ENCODE measurements at regions not wholly inside any gene's neighbourhood (a gene's known extent, or its start where the extent isn't known, plus 50 kb on each side); places are given as distances from the start of the nearest gene placed in this dataset.

GRCh38 chr16:89042711-89043551 is 50.7 kb upstream of the ACSF3 start:
- Histone ChIP-seq H3K4me3 (no peak overlapping the region), H3K27ac (no peak overlapping the region)

DNA sequence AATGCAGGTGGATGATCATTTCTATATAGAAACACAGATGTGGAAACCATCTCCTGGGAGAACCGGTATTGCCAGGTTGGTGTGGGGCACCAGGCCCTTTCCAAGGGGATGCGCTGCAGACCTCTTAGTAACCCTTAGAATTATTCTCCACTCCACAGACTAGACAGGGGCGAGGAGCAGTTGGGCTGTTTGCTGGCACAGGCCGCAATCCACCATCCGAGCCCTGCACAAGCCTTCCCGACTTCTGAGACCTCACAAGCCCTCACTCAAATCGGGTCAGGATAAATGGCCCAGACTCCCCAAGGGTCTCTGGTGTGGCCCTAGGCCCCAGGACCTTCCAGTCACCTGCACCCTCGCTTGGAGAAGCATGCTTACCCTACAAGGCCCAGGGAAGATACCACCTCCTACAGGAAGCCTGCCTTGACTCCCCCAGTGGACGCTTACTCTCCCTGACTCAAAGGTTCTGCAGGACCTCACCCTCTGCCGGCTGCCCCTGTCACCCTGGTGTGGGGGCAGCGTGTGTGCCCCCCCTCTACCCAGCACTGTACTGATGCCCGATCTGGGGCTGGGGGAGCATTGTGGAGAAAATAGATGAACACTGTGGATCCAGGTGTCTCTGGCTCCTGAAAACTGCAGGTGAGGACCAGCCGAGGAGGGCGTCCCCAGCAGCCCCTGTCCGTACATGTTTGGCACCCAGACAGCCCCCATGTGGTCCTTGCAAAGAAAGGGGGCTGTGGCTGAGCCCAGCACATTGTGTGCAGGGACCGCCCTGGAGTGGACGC is 49.8 kb upstream of the ACSF3 start:
- H3K4me3 ChIP-seq: no peak overlapping the region

More for the DNA sequence above, 49.8 kb upstream of the ACSF3 start:
- no peak overlapping the region for H3K27ac ChIP-seq

Data from skin epidermis (tissue), 12 donors.